Ishikawa (cell line): ENCODE measurements at regions not wholly inside any gene's neighbourhood (a gene's known extent, or its start where the extent isn't known, plus 50 kb on each side); places are given as distances from the start of the nearest gene placed in this dataset.

Experiments used
- CEBPB ChIP-seq: IDR thresholded peaks from 2 replicates; pipeline ENCODE4 v1.6.1; 2012
- CREB1 ChIP-seq: IDR thresholded peaks from 2 replicates; pipeline ENCODE4 v1.6.1; 2012; ENCODE audit warnings: low read depth
- EGR1 ChIP-seq: IDR thresholded peaks from 2 replicates; pipeline ENCODE4 v1.6.1; 2012
- EP300 ChIP-seq: IDR thresholded peaks from 2 replicates; pipeline ENCODE4 v1.6.1; 2012; ENCODE audit warnings: borderline replicate concordance
- FOXM1 ChIP-seq: IDR thresholded peaks from 2 replicates; pipeline ENCODE4 v1.6.1; 2012; ENCODE audit warnings: low read depth, borderline replicate concordance
- NFIC ChIP-seq: IDR thresholded peaks from 2 replicates; pipeline ENCODE4 v1.6.1; 2012
- RAD21 ChIP-seq: IDR thresholded peaks from 2 replicates; pipeline ENCODE4 v1.6.1; 2012; ENCODE audit warnings: low read depth
- TAF1 ChIP-seq: IDR thresholded peaks from 2 replicates; pipeline ENCODE4 v1.6.1; 2012; ENCODE audit warnings: low read depth, mild to moderate bottlenecking
- TCF12 ChIP-seq: IDR thresholded peaks from 2 replicates; pipeline ENCODE4 v1.6.1; 2012; ENCODE audit warnings: low read depth
- TEAD4 ChIP-seq: IDR thresholded peaks from 2 replicates; pipeline ENCODE4 v1.6.1; 2012
- YY1 ChIP-seq: IDR thresholded peaks from 2 replicates; pipeline ENCODE4 v1.6.1; 2012; ENCODE audit warnings: low read depth
- ZBTB7A ChIP-seq: IDR thresholded peaks from 2 replicates; pipeline ENCODE4 v1.6.1; 2012; ENCODE audit warnings: low read depth
- TF ChIP-seq, protein P1 (sequence below): IDR thresholded peaks from 2 replicates; pipeline ENCODE4 v1.6.1; 2012; ENCODE audit warnings: low read depth, mild to moderate bottlenecking
- TF ChIP-seq, protein P2 (sequence below): IDR thresholded peaks from 2 replicates; pipeline ENCODE4 v1.6.1; 2012
- TF ChIP-seq, protein P3 (sequence below): IDR thresholded peaks from 2 replicates; pipeline ENCODE4 v1.6.1; 2012

DNA sequence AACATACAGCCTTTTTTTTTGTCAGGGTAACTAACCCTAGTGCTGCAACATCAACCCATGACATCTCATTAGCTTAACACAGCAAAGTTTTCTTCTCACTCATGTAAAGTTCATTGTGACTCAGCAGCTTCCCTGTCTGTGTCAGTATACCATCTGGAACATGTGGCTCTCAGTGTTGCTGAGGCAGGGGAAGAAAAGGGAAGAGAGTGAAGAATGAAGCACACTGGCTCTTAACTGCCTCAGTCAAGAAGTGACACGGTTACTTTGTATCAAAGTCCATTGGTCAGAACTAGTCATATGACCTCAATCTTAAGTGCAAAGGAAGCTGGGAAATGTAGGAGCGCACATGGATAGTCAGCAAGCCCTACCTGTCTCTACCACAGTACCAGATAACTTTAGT is 185.0 kb upstream of the ELL2 start:
- TF ChIP-seq TAF1 (no peak), EGR1 (no peak), TCF12 (no peak), NFIC (no peak)
- TF ChIP-seq, protein P1, sequence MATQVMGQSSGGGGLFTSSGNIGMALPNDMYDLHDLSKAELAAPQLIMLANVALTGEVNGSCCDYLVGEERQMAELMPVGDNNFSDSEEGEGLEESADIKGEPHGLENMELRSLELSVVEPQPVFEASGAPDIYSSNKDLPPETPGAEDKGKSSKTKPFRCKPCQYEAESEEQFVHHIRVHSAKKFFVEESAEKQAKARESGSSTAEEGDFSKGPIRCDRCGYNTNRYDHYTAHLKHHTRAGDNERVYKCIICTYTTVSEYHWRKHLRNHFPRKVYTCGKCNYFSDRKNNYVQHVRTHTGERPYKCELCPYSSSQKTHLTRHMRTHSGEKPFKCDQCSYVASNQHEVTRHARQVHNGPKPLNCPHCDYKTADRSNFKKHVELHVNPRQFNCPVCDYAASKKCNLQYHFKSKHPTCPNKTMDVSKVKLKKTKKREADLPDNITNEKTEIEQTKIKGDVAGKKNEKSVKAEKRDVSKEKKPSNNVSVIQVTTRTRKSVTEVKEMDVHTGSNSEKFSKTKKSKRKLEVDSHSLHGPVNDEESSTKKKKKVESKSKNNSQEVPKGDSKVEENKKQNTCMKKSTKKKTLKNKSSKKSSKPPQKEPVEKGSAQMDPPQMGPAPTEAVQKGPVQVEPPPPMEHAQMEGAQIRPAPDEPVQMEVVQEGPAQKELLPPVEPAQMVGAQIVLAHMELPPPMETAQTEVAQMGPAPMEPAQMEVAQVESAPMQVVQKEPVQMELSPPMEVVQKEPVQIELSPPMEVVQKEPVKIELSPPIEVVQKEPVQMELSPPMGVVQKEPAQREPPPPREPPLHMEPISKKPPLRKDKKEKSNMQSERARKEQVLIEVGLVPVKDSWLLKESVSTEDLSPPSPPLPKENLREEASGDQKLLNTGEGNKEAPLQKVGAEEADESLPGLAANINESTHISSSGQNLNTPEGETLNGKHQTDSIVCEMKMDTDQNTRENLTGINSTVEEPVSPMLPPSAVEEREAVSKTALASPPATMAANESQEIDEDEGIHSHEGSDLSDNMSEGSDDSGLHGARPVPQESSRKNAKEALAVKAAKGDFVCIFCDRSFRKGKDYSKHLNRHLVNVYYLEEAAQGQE = no peak
- TF ChIP-seq, protein P2, sequence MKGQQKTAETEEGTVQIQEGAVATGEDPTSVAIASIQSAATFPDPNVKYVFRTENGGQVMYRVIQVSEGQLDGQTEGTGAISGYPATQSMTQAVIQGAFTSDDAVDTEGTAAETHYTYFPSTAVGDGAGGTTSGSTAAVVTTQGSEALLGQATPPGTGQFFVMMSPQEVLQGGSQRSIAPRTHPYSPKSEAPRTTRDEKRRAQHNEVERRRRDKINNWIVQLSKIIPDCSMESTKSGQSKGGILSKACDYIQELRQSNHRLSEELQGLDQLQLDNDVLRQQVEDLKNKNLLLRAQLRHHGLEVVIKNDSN = peak; percentile 70

DNA sequence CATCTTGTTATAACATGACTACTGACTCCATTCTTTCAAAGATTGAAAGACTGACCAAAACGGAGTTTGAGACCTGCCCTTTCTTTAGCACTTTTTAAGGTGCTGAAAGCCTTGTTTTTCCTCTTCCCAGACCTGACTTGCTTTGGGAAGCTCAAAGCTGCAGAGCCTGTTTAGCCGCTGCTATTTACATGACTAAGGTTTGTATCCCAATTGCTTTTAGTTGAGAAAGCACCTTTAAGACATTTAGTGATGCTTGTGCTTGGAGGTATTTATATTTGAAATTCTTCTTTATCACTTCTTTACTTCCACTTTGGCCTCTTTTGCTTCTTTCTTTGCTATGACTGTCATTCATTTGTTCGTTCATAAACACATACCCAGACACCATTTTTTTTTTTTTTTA is 182.6 kb upstream of the ELL2 start:
- TF ChIP-seq, protein P1 = no peak
- TF ChIP-seq EGR1 (no peak), CREB1 (no peak), RAD21 (no peak), YY1 (no peak), FOXM1 (no peak), EP300 (no peak), CEBPB (no peak), TCF12 (no peak), TAF1 (no peak), ZBTB7A (no peak)
- TF ChIP-seq, protein P2 = no peak
- TF ChIP-seq, protein P3, sequence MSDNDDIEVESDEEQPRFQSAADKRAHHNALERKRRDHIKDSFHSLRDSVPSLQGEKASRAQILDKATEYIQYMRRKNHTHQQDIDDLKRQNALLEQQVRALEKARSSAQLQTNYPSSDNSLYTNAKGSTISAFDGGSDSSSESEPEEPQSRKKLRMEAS = no peak

DNA sequence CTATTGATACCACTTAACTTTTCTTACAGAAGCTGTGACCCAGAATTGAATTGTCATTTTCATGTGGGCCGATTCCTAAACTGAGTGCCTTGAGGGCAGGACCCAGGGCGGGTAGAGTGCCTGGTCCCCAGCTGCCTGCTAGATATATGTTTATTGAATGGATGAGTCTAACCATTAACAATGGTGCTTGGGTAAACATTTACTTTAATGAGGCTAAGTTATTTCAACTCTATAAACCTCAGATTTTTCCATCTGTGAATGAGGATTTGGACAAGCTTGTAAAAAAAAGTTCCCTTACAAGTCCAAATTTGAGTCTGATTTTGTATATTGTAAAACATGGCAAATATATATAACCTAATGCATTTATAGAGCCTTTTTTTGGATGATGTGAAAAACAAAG is 181.8 kb upstream of the ELL2 start:
- TF ChIP-seq, protein P3 = no peak
- TF ChIP-seq NFIC (no peak), ZBTB7A (no peak), CEBPB (no peak)

DNA sequence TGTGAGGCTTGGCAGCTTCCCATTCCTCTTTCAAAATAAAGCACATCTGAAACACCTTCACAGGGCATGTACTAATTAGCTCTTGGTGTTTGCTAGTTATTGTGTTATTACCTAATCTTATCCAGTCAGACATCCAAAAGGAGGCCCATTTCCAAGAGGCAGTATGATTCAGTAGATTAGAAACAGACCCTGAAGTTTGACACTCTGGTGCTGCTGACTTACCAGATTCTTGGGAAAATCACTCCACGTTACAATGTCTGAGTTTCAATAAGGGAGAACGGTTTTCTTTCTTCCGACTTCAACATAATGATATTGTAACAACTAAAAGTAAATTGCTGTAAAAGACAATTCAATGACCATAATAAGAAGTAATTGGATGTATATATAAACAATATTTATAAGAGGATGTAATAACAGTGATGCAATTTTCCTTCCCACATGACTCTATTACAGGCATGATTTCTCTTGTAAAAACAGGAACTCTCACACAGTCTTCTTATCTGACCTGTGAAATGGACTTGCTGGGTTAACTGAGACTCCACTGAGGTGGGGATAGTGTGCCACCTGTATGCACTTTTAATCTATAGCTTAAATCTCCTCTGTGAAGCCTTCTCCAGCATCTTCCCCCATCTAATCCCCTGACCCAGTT is 181.3 kb upstream of the ELL2 start:
- TF ChIP-seq, protein P1 = no peak
- TF ChIP-seq YY1 (no peak), NFIC (no peak), CEBPB (no peak), EGR1 (no peak), TEAD4 (no peak), ZBTB7A (no peak), EP300 (no peak), FOXM1 (no peak), CREB1 (no peak), TCF12 (no peak), RAD21 (no peak), TAF1 (no peak)
- TF ChIP-seq, protein P2 = no peak
- TF ChIP-seq, protein P3 = no peak
